NT2/D1 (cell line): ENCODE measurements at regions not wholly inside any gene's neighbourhood (a gene's known extent, or its start where the extent isn't known, plus 50 kb on each side); places are given as distances from the start of the nearest gene placed in this dataset.

Source experiments
- YY1 ChIP-seq: IDR thresholded peaks from 2 replicates; pipeline ENCODE4 v1.6.1; 2011; ENCODE audit not compliant: insufficient read length, insufficient read depth
- ZNF274 ChIP-seq: IDR thresholded peaks from 2 replicates; pipeline ENCODE4 v1.6.1; 2011; ENCODE audit warnings: mild to moderate bottlenecking, low read depth, low read length

DNA sequence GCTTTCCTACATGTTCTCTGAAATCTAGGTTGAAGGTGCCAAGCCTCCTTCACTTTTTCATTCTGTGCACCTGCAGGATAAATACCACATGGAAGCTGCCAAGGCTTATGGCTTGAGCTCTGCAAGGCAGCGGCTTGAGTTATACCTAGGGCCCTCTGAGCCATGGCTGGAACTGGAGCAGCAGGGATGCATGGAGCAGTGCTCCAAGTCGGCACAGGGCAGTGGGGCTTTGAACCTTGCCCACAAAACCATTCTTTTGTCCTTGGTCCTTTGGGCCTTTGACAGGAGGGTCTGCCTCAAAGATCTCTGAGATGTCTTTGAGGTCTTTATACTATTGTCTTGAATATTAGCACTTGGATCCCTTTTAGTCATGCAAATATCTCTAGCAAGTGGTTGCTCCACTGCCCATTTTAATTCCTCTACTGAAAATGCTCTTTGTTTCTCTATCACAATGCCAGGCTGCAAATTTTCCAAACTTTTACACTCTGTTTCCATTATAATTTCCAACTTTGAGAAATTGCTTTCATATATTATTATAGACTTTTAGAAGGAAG, 536.2 kb upstream of the KLHL4 start:
- TF ChIP-seq ZNF274 (no peak), YY1 (no peak)
